HG03558 (cell line): ENCODE measurements at regions not wholly inside any gene's neighbourhood (a gene's known extent, or its start where the extent isn't known, plus 50 kb on each side); places are given as distances from the start of the nearest gene placed in this dataset.
A peak's percentile ranks its signal among the peaks of the same experiment; 100 is the strongest.

Experiments used
- ATAC-seq: cut with Tn5 transposase; IDR thresholded peaks from one replicate; pipeline ENCODE4 v1.9.1; 2021; ENCODE audit warnings: moderate number of reproducible peaks; ENCODE audit not compliant: unreplicated experiment; ENCODE audit errors: extremely low read depth

GRCh38 chr2:19669126-19669525 lies 232.7 kb downstream of the TTC32 start:
- ATAC-seq = no peak

- no peak for ATAC-seq
Measured at GRCh38 chr2:19667536-19667949, 234.2 kb downstream of the TTC32 start.

DNA sequence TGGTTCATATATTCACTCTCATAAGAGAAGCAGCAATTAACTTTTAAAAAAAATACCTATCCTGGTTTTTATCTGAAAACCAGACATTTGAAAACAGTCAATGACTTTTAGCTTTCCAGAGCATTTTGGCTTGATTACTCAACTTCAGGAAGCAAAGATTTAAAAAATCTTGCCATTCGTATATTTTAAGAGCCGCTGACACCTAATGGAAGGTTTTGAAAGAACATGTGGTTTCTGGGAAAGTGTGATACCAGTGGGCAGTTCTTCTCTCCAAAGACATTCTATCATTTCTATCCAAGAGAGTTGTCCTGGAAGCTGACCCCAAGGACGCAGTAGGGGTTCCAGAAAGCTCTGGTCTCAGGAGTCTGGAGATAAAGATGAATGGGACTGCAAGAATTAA lies 234.7 kb downstream of the TTC32 start:
- no peak for ATAC-seq

DNA sequence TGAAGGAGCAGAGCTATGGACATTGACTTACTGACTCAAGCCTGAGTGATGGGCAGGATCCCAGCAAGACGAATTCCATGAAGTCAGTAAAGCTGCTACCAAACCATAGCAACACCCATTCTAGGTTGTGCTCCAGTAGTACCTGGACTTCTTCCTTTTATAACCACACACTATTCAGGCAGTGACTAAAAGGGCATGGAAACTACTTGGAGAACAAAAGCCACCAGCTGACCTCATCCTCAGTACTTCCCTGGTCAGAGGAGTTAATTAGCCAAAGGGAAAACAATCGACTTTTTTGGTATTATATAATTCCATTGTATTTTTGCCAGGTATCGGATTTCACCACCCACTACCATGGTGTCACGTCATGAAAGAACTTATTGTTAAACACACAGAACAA lies 237.1 kb downstream of the TTC32 start:
- ATAC-seq = no peak

DNA sequence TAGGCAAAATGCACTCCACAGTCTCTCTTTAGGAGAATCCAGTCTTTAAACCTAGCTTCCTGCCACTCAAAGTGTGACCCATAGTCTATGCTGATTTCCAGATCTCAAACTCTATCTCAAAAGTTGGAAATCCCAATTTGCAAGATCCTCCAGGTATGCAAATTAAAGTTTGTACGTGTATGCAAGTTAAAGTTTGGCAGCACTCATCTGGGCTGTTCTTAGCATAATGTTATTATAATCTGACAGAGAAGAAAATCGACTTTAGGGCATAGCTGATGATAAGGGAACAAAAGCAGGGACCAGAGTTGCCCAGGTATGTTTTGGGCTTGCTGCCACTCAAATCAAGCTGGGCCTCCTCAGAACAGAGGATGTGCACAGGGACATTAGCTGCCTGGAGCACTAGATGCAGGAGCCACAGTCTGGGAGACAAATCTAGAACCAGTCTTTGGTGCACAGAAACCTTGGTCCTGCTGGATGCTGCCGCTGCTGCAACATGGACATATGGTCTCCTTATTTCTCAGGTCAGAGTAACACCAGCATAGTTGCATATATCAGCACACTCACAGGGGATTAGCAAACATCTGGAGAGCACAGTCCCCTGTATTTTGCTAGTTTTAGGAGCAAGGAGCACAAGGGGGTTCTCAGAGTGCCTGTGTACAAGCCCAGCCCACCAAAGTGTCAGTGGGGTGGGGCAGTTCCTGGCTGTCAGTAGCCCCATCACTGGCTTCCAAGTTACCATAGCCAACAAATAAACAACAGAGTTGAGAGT lies 242.6 kb downstream of the TTC32 start:
- ATAC-seq = no peak

- ATAC-seq = no peak
Measured at GRCh38 chr2:19656011-19656410, 245.8 kb downstream of the TTC32 start.

DNA sequence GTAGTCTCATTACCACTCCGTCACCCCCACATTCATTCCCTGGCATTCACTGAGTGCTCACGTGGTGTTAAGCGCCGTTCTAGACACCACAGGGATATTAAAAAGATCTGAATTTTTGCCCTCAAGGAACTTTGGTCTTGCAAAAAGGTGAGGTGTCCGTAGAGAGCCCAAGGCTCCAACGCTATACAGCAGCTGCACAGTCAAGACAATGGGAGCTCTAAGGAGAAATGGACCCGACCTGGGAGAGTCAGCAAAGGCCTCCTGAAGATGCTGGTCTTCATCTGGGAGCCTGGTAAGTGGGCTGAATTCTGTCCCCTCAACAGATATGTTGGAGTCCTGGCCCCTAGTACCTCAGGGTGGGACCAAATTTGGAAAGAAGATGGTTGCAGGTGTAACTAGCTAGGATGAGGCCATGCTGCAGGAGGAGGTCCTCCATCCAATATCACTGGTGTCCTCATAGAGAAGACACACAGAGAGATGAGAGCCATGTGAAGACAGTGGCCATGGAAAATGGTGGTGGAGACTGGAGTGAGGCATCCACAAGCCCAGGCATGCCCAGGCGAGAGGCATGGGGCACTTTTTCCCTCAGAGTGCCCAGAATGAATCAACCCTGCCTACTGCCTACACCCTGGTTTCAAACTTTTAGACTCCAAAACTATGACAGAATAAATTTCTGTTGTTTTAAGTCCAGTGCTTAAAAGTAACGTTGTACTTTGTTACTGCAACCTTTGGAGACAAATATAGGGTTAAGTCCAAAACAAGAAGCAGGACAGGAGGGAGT lies 247.3 kb downstream of the TTC32 start:
- no peak for ATAC-seq

- no peak for ATAC-seq
Measured at GRCh38 chr2:19653509-19653908, 248.3 kb downstream of the TTC32 start.

GRCh38 chr2:19652811-19653210 lies 249.0 kb downstream of the TTC32 start:
- no peak for ATAC-seq

DNA sequence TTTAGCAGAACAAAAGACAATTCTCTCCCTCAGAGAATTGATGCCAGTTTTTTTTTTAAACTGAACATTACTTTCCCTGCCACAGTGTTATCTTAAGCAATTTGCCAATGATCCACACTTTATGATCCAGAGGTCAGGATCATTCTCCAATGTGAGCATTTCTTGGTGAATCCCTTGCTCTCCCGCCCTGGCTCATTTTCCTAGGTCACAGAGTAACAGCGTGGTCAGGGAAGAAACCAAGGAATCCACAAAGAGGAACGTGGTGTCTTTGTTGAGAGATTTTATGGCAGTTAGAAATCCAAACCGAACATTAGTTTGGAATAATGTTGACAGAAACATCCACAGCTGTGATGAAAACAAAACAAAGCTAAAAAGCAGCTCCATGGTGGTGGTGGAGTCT lies 250.3 kb downstream of the TTC32 start:
- ATAC-seq = no peak

GRCh38 chr2:19649785-19650380 lies 251.9 kb downstream of the TTC32 start:
- ATAC-seq = no peak

- no peak for ATAC-seq
Measured at GRCh38 chr2:19649142-19649541, 252.6 kb downstream of the TTC32 start.

- ATAC-seq = no peak
Measured at GRCh38 chr2:19648583-19648982, 253.2 kb downstream of the TTC32 start.

DNA sequence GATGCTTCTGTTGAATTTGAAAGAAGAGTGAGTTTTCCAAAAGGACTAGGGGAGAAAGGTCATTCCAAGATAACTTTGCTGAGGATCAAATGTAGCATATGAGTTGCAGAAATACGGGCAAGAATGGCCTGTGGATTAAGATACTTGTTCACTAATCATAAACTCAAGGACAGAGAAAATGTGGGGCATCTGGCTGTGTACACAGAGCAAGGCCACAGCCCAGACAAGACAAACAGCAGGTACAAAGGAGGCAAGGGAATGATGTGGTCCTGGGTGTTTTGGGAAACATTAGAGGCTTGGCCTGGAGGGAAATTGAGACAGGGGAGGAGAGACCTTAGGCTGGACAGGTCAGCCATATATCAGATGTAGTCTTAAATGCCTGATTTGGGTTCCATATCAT lies 254.8 kb downstream of the TTC32 start:
- no peak for ATAC-seq

DNA sequence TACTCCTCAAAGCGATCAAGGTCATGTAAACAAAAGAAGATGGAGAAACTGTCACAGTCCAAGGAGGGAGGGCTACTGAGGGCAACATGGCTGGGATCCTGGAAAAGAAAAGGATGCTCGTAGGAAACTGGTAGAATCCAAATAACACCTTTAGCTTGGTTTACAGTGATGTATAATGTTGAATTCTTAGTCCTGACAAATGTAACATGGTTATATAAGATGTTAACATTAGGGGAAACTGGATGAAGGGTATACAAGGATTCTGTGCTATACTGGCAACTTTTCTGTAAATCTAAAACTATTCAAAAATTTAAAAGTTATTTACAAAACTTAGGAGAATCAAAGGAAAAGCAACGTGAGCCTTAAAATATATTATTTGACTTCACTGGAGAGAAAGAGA lies 257.0 kb downstream of the TTC32 start:
- no peak for ATAC-seq

DNA sequence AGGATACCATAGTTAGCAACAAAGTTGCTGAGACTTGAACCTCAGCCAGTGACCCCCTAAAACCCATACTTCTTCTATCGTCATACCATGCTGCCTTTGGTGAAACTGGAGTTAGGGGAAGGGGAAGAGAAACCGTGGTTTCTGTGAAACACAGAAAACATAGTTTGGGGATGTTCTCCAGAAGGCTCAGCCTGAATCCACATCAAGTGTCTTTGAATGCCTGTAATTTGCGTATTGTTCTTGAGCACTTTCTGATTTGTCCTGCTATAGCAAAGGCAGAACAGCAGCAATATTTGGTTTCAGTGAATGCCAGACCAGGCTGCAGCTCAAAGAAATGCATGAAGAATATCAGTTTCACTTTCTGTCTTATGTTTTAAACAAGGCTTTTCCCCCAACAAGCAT lies 258.7 kb downstream of the TTC32 start:
- peak; percentile 63 for ATAC-seq

DNA sequence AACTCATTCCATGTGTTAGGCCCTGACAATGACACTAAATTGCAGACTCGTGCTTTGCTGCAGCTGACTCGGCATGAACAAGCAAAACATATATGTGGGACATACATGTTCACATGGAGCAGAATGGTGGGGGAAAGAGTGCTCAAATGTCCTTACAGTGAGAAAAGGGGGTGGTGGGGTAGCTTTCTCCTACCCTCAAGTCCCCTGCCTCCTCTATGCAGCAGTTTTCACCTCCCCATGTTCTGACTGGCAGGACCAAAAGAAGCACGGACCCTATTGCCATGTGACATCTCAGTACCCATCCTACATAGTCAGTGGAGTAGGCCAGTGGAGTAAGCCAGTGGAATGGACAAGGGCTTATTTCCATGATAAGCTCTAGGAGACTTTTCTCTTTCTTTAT lies 259.3 kb downstream of the TTC32 start:
- no peak for ATAC-seq

- no peak for ATAC-seq
Measured at GRCh38 chr2:19635951-19636510, 265.8 kb downstream of the TTC32 start.

- no peak for ATAC-seq
Measured at GRCh38 chr2:19632403-19632991, 269.3 kb downstream of the TTC32 start.

- ATAC-seq = no peak
Measured at GRCh38 chr2:19631871-19632270, 269.9 kb downstream of the TTC32 start.

GRCh38 chr2:19630921-19631320 lies 270.9 kb downstream of the TTC32 start:
- ATAC-seq = no peak
